ENCODE measurements at regions not wholly inside any gene's neighbourhood (a gene's known extent, or its start where the extent isn't known, plus 50 kb on each side); places are given as distances from the start of the nearest gene placed in this dataset.

DNA sequence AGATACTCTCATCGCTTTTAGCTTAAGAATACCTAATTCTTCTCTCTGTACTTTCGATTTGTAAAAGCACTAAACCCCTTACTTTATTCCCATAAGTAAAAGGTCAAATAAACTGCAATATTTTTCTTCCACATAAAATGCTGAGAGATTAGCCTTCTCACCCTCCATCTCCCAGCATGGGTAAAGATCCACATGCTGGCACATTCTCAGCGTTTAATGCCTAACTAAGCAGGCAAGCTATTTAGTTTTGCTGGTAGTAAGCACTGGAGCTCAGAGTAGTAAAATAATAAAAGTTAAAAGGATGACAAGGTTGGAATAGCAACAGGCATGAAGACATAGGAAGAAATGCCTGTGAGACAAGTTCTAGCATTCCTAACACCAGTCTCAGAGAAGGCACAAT is 65.9 kb upstream of the NEBL start:
- no peak overlapping the region for H3K27ac Mint-ChIP-seq
- H3K4me3 Mint-ChIP-seq = no peak overlapping the region
- Histone ChIP-seq H3K27ac (ENCODE audit: low read depth, low read length) (no peak overlapping the region), H3K27me3 (ENCODE audit: control insufficient read depth, insufficient read depth, low read length, poor library complexity, severe bottlenecking) (no peaks in the 10 kb centered on the region), H3K36me3 (ENCODE audit: control insufficient read depth, insufficient read depth, low read length) (no peaks in the 10 kb centered on the region), H3K4me1 (ENCODE audit: control insufficient read depth, insufficient read depth, low read length) (no peaks in the 10 kb centered on the region), H3K9me3 (ENCODE audit: control insufficient read depth, low read length) (peaks cover 10% of the 10 kb centered on the region), H3K9ac (ENCODE audit: extremely low read depth, low read length, poor library complexity, severe bottlenecking) (no peak overlapping the region), H3K4me3 (ENCODE audit: low read length) (no peak overlapping the region)
- peaks cover 24% of the 10 kb centered on the region for H3K36me3 Mint-ChIP-seq (ENCODE audit: low read depth)
- H3K27me3 Mint-ChIP-seq (ENCODE audit: insufficient read depth) = no peaks in the 10 kb centered on the region
- no peak for DNase-seq
- TF ChIP-seq, protein P1, sequence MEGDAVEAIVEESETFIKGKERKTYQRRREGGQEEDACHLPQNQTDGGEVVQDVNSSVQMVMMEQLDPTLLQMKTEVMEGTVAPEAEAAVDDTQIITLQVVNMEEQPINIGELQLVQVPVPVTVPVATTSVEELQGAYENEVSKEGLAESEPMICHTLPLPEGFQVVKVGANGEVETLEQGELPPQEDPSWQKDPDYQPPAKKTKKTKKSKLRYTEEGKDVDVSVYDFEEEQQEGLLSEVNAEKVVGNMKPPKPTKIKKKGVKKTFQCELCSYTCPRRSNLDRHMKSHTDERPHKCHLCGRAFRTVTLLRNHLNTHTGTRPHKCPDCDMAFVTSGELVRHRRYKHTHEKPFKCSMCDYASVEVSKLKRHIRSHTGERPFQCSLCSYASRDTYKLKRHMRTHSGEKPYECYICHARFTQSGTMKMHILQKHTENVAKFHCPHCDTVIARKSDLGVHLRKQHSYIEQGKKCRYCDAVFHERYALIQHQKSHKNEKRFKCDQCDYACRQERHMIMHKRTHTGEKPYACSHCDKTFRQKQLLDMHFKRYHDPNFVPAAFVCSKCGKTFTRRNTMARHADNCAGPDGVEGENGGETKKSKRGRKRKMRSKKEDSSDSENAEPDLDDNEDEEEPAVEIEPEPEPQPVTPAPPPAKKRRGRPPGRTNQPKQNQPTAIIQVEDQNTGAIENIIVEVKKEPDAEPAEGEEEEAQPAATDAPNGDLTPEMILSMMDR (conservative IDR thresholded peaks at IDR 0.05) = no peak
- H3K4me1 Mint-ChIP-seq = peaks cover 10% of the 10 kb centered on the region
- no peaks in the 10 kb centered on the region for H3K9me3 Mint-ChIP-seq
- 90 to 91% methylated on average over 2 to 3 of the region's 3 CpGs for WGBS, 2 experiments (ENCODE audit: insufficient coverage in 1 of 2, insufficient read length in 1 of 2)

DNA sequence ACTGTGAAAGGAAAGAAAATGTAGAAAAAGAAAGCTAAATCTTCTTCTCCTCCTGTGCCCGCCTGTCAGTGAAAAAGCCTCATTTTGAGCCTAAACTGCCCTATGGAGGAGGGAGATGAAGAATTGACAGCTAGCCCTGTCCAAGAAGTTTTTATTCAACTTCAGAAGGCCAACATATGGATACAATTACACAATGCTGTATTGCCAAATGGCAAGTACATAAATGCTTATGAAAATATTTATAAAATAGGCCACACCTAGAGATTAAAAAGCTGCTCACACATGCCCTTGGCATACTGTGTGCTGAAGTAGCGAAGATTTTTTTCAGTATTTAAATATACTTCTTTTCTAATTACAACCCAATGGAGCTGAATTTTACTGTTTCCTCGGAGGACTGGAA is 65.1 kb upstream of the NEBL start:
- no peaks in the 10 kb centered on the region for H3K9me3 Mint-ChIP-seq
- Histone ChIP-seq H3K36me3 (ENCODE audit: control insufficient read depth, insufficient read depth, low read length) (no peaks in the 10 kb centered on the region), H3K9ac (ENCODE audit: extremely low read depth, low read length, poor library complexity, severe bottlenecking) (no peak overlapping the region), H3K27ac (ENCODE audit: low read depth, low read length) (no peak overlapping the region), H3K27me3 (ENCODE audit: control insufficient read depth, insufficient read depth, low read length, poor library complexity, severe bottlenecking) (no peaks in the 10 kb centered on the region), H3K9me3 (ENCODE audit: control insufficient read depth, low read length) (peaks cover 10% of the 10 kb centered on the region), H3K4me1 (ENCODE audit: control insufficient read depth, insufficient read depth, low read length) (no peaks in the 10 kb centered on the region), H3K4me3 (ENCODE audit: low read length) (no peak overlapping the region)
- no peak overlapping the region for H3K4me3 Mint-ChIP-seq
- no peak for DNase-seq
- no peak overlapping the region for H3K27ac Mint-ChIP-seq
- TF ChIP-seq, protein P1 (conservative IDR thresholded peaks at IDR 0.05) = no peak
- WGBS, 2 experiments (ENCODE audit: insufficient coverage in 1 of 2, insufficient read length in 1 of 2) = 84% methylated on average over 3 of the region's 3 CpGs; no CpG with 5 or more reads in 1 of the 2 experiments
- peaks cover 31% of the 10 kb centered on the region for H3K36me3 Mint-ChIP-seq (ENCODE audit: low read depth)
- H3K27me3 Mint-ChIP-seq (ENCODE audit: insufficient read depth) = no peaks in the 10 kb centered on the region
- H3K4me1 Mint-ChIP-seq = peaks cover 10% of the 10 kb centered on the region

DNA sequence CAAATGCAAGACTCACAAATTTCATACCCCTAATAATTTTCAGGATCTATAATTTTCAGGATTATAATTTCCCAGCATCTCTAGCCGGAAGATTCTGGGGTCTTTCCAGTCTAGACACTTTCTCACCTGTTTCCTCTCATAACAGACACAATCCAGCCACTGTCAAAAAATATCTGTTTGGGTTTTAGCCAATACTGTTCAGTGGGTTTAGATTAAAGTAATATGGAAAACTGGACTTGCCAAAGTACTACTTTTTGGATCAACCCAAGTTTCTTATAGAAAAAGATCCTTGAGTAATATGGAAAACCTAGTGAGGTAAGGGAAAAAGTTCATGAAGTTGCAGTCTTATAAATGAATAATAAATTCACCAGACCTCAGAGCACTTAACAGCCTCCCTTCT is 62.1 kb upstream of the NEBL start:
- Mint-ChIP-seq H3K4me1 (peaks cover 34% of the 10 kb centered on the region), H3K9me3 (peaks cover 2% of the 10 kb centered on the region), H3K4me3 (no peak overlapping the region), H3K27ac (no peak overlapping the region), H3K36me3 (ENCODE audit: low read depth) (peaks cover 28% of the 10 kb centered on the region), H3K27me3 (ENCODE audit: insufficient read depth) (no peaks in the 10 kb centered on the region)
- Histone ChIP-seq H3K9me3 (ENCODE audit: control insufficient read depth, low read length) (peaks cover 6% of the 10 kb centered on the region), H3K27me3 (ENCODE audit: control insufficient read depth, insufficient read depth, low read length, poor library complexity, severe bottlenecking) (no peaks in the 10 kb centered on the region), H3K4me3 (ENCODE audit: low read length) (no peak overlapping the region), H3K27ac (ENCODE audit: low read depth, low read length) (no peak overlapping the region), H3K36me3 (ENCODE audit: control insufficient read depth, insufficient read depth, low read length) (no peaks in the 10 kb centered on the region), H3K4me1 (ENCODE audit: control insufficient read depth, insufficient read depth, low read length) (no peaks in the 10 kb centered on the region), H3K9ac (ENCODE audit: extremely low read depth, low read length, poor library complexity, severe bottlenecking) (no peak overlapping the region)
- WGBS, 2 experiments (ENCODE audit: insufficient coverage in 1 of 2, insufficient read length in 1 of 2) = 95% methylated on average over 1 of the region's 1 CpG; no CpG with 5 or more reads in 1 of the 2 experiments
- no peak for DNase-seq
- TF ChIP-seq, protein P1 (conservative IDR thresholded peaks at IDR 0.05) = no peak

All from endodermal cell (in vitro differentiated cells).